Spleen (tissue), 11 donors: ENCODE measurements at regions not wholly inside any gene's neighbourhood (a gene's known extent, or its start where the extent isn't known, plus 50 kb on each side); places are given as distances from the start of the nearest gene placed in this dataset.
"Not testable (repeated sequence)": the region's sequence is repeated elsewhere in the genome, so short reads cannot be mapped to it uniquely, and the experiment has no call there.

Experiments used
- DNase-seq: peaks from one replicate; pipeline ENCODE4 v3.0.0-alpha.2; 2020
- H3K27ac ChIP-seq, 8 donors: fragments of 200-600 bp; sonication (generic) in 7 of 8; 1 replicate in 4 of 8; 2 replicates in 4 of 8; pipeline versions ENCODE4 v1.5.0 to v1.8.0; 2016 to 2021; ENCODE audit warnings: inconsistent platforms in 4 of 8, mild to moderate bottlenecking in 4 of 8, moderate library complexity in 1 of 8
- H3K27me3 ChIP-seq, 7 donors: fragments of 200-600 bp; sonication (generic) in 6 of 7; replicated peaks in 1 of 7; 1 replicate in 4 of 7; 2 replicates in 3 of 7; pipeline versions ENCODE4 v1.5.0 to v1.8.0; 2016 to 2021; ENCODE audit warnings: inconsistent platforms in 3 of 7, mild to moderate bottlenecking in 1 of 7
- H3K36me3 ChIP-seq, 6 donors: fragments of 200-600 bp; sonication (generic) in 5 of 6; 1 replicate in 4 of 6; 2 replicates in 2 of 6; pipeline versions ENCODE4 v1.5.0 to v1.8.0; 2016 to 2021; ENCODE audit warnings: inconsistent platforms in 2 of 6
- H3K4me1 ChIP-seq, 6 donors: fragments of 200-600 bp; sonication (generic) in 5 of 6; 1 replicate in 3 of 6; 2 replicates in 3 of 6; pipeline versions ENCODE4 v1.5.0 to v1.8.0; 2016 to 2021; ENCODE audit warnings: inconsistent platforms in 3 of 6
- H3K4me3 ChIP-seq, 8 donors: fragments of 200-600 bp; sonication (generic) in 7 of 8; 1 replicate in 4 of 8; 2 replicates in 4 of 8; pipeline versions ENCODE4 v1.5.0 to v1.8.0; 2016 to 2021; ENCODE audit warnings: inconsistent platforms in 4 of 8, mild to moderate bottlenecking in 4 of 8, moderate library complexity in 2 of 8
- H3K9me3 ChIP-seq, 8 donors: fragments of 200-600 bp; sonication (generic) in 7 of 8; 1 replicate in 4 of 8; 2 replicates in 4 of 8; pipeline versions ENCODE4 v1.5.0 to v1.8.0; 2016 to 2021; ENCODE audit warnings: inconsistent platforms in 4 of 8
- POLR2A ChIP-seq, 3 donors: fragments of 450-650 bp; IDR thresholded peaks; one replicate each; pipeline ENCODE4 v1.5.1; 2017; ENCODE audit warnings: antibody characterized with exemption in 3 of 3, mild to moderate bottlenecking in 1 of 3
- POLR2AphosphoS5 ChIP-seq, 3 donors: sonication (generic); formaldehyde crosslinking; IDR thresholded peaks; one replicate each; pipeline ENCODE4 v1.5.1; 2017; ENCODE audit warnings: antibody characterized with exemption in 3 of 3
- WGBS, 5 donors: extraction: QIAGEN DNeasy Blood & Tissue Kit in 3 of 5; methylation state at CpG; one replicate each; pipeline versions ENCODE4 v1.1.5 to v1.1.7; 2013 to 2018; 5-methylcytosine and 5-hydroxymethylcytosine counted together
- intact Hi-C: fragments of 100-400 bp; cut with DNase I; formaldehyde crosslinking; loops from one replicate; pipeline ENCODE4 v1.15.0; 2023; ENCODE audit warnings: low total_unique reads
- TF ChIP-seq, protein P1 (sequence below), 11 experiments: fragments of 200-600 bp in 7 of 11; fragments of 450-650 bp in 4 of 11; sonication (generic) in 4 of 11; IDR thresholded peaks in 8 of 11; conservative IDR thresholded peaks in 3 of 11; 1 replicate in 7 of 11; 2 replicates in 4 of 11; pipeline versions ENCODE4 v1.4.0 to v1.8.0; 2016 to 2021; ENCODE audit warnings: antibody characterized with exemption in 11 of 11, inconsistent platforms in 4 of 11, mild to moderate bottlenecking in 1 of 11
- donor health status: healthy with polysubstance abuse.
- donor health status: DM: no; HTN: no; CAD: no; lungs with moderate emphysema.
- donor health status: DM: no; HTN: no; CAD: no.
- donor health status: Bipolar disorder and iron deficiency.
- donor health status: healthy.
- donor health status: DM: no; HTN: no; CAD: no.
- donor health status: DM: yes; HTN: yes; CAD: no.

DNA sequence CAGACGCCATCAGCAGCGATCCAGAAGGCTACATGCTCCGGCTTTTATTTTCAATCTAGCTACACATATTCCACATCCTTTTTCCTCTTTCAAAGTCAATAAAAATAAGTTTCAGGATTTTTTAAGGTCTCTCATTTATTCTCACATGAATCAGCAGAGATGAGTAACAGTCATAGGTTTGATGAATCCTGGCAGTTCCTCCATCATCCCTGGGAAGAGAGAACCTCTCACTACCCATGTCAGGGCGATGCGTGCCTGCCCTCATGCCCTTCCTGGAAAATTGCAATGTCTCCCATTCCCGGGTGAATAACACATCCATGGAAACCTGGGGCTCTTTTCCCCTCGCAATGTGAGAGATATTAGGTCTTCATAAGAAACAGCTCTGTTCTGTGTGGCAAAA lies 301.1 kb upstream of the SMIM21 start:
- Histone ChIP-seq H3K27me3 (peaks cover 0 to 14% (median 4%) of the 10 kb centered on the region in 7 donors), H3K4me1 (no peaks in the 10 kb centered on the region), H3K36me3 (no peaks in the 10 kb centered on the region), H3K9me3 (no peaks in the 10 kb centered on the region), H3K4me3 (no peak overlapping the region), H3K27ac (no peak overlapping the region)
- intact Hi-C loops: no loop called here
- TF ChIP-seq, protein P1, sequence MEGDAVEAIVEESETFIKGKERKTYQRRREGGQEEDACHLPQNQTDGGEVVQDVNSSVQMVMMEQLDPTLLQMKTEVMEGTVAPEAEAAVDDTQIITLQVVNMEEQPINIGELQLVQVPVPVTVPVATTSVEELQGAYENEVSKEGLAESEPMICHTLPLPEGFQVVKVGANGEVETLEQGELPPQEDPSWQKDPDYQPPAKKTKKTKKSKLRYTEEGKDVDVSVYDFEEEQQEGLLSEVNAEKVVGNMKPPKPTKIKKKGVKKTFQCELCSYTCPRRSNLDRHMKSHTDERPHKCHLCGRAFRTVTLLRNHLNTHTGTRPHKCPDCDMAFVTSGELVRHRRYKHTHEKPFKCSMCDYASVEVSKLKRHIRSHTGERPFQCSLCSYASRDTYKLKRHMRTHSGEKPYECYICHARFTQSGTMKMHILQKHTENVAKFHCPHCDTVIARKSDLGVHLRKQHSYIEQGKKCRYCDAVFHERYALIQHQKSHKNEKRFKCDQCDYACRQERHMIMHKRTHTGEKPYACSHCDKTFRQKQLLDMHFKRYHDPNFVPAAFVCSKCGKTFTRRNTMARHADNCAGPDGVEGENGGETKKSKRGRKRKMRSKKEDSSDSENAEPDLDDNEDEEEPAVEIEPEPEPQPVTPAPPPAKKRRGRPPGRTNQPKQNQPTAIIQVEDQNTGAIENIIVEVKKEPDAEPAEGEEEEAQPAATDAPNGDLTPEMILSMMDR (IDR thresholded peaks at IDR 0.05 in 8 of 11, conservative IDR thresholded peaks at IDR 0.05 in 3 of 11): no peak
- no peak for TF ChIP-seq POLR2AphosphoS5 (IDR thresholded peaks at IDR 0.05)
- no peak for TF ChIP-seq POLR2A (IDR thresholded peaks at IDR 0.05)
- DNase-seq: no peak
- 70 to 91% (median 75%) methylated on average over 7 of the region's 7 CpGs for WGBS, 5 donors

DNA sequence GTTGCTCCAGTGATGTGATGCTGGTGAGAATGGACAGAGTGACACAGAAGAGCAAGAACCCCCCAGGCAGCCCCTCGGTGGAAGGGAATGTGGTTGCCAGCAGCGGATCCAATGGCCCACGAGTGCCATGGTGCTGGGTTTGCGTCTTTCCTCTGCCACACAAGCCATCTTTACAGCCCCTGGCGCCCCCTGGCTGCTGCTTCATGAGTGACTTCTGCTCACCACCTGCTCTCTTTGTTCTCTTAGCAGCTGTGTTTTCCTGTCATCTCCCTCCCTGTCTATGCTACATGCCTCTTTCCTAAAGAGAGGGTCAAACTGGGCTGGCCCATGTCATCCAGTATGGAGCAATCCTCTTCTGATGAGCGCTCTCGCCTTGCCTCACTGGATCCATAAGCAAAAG lies 300.0 kb upstream of the SMIM21 start:
- no peaks in the 10 kb centered on the region for H3K4me1 ChIP-seq
- TF ChIP-seq POLR2AphosphoS5 (IDR thresholded peaks at IDR 0.05): no peak
- TF ChIP-seq, protein P1 (IDR thresholded peaks at IDR 0.05 in 8 of 11, conservative IDR thresholded peaks at IDR 0.05 in 3 of 11): peak in 4 of 11 experiments; percentile 20 to 48 (median 25)
- no peak for TF ChIP-seq POLR2A (IDR thresholded peaks at IDR 0.05)
- 56 to 66% (median 58%) methylated on average over 7 of the region's 7 CpGs for WGBS, 5 donors
- intact Hi-C loops: no loop called here
- H3K27me3 ChIP-seq: peaks cover 0 to 14% (median 4%) of the 10 kb centered on the region in 7 donors
- no peak for DNase-seq
- H3K36me3 ChIP-seq: no peaks in the 10 kb centered on the region
- no peak overlapping the region for H3K4me3 ChIP-seq
- H3K9me3 ChIP-seq: no peaks in the 10 kb centered on the region
- no peak overlapping the region for H3K27ac ChIP-seq

DNA sequence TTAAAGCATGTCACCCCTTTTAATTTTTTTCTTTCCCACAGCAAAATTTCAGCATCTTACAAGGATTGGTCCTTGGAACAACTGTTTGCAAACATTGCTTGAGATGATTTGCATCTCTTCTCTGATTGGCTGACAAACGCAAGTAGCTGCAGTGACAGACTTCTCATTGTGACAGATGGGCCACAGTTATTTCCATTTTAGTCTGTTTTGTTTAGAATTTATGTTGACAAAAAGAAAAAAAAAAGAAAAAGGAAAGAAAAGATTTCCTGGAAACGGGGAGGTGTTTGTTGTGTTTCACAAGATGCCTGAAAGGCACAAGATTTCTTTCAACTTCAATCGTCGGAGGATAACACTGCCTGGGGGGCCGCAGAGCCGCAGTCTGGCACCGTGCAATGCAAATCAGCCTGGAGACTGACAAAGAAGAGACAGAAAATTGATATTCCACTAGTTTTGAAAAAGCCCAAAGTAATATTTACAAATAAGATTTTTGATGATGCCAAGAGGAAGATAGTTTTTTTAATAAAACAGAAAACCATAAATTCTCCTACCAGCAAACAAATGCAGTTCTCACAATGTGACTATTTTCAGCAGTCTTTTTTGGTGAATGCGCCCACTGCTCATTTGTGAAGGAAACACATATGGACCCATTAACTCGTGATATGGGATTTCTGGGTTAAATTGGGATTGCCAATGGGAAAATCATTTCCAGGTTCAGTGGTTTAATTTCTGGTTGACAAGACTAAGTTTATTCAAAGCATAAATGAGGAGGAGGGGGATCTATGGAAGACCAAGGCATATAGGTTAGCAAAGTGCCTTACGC lies 296.2 kb upstream of the SMIM21 start:
- WGBS, 5 donors: 74 to 81% (median 78%) methylated on average over 10 of the region's 10 CpGs
- peaks cover 0 to 8% (median 0%) of the 10 kb centered on the region in 8 donors for H3K9me3 ChIP-seq
- no peaks in the 10 kb centered on the region for H3K36me3 ChIP-seq
- H3K4me3 ChIP-seq: no peak overlapping the region
- no peaks in the 10 kb centered on the region for H3K4me1 ChIP-seq
- TF ChIP-seq POLR2AphosphoS5 (IDR thresholded peaks at IDR 0.05): no peak
- no peak for TF ChIP-seq POLR2A (IDR thresholded peaks at IDR 0.05)
- TF ChIP-seq, protein P1 (IDR thresholded peaks at IDR 0.05 in 8 of 11, conservative IDR thresholded peaks at IDR 0.05 in 3 of 11): no peak
- no peak overlapping the region for H3K27ac ChIP-seq
- no peak for DNase-seq
- H3K27me3 ChIP-seq: peaks cover 0 to 10% (median under 1%) of the 10 kb centered on the region in 7 donors
- intact Hi-C loops: no loop called here

DNA sequence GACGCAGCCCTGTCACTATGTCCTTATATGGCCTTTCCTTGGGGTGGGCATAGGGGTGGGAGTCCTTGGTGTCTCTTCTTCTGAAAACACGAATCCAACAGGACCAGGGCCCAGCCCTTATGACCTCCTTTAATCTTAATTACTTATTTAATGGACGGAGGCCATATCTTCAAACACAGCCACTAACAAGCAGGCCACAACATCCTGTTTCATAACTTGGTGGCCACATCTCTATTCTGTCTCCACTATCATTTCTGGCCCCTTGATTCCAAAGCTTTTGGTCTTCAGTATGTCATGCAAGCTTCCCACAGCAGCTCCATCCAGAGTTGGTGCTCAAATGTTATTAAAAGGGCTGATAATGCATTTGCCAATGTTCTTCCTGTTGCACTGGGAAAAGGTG lies 287.3 kb upstream of the SMIM21 start:
- 37 to 77% (median 56%) methylated on average over 3 of the region's 3 CpGs for WGBS, 5 donors
- TF ChIP-seq, protein P1 (IDR thresholded peaks at IDR 0.05 in 8 of 11, conservative IDR thresholded peaks at IDR 0.05 in 3 of 11): no peak
- TF ChIP-seq POLR2AphosphoS5 (IDR thresholded peaks at IDR 0.05) (no peak), POLR2A (IDR thresholded peaks at IDR 0.05) (no peak)
- H3K36me3 ChIP-seq: no peaks in the 10 kb centered on the region
- intact Hi-C loops: no loop called here
- H3K27ac ChIP-seq: no peak overlapping the region
- H3K27me3 ChIP-seq: no peaks in the 10 kb centered on the region
- DNase-seq: no peak
- H3K4me1 ChIP-seq: no peaks in the 10 kb centered on the region
- H3K4me3 ChIP-seq: no peak overlapping the region
- H3K9me3 ChIP-seq: peaks cover 0 to 17% (median 0%) of the 10 kb centered on the region in 8 donors

DNA sequence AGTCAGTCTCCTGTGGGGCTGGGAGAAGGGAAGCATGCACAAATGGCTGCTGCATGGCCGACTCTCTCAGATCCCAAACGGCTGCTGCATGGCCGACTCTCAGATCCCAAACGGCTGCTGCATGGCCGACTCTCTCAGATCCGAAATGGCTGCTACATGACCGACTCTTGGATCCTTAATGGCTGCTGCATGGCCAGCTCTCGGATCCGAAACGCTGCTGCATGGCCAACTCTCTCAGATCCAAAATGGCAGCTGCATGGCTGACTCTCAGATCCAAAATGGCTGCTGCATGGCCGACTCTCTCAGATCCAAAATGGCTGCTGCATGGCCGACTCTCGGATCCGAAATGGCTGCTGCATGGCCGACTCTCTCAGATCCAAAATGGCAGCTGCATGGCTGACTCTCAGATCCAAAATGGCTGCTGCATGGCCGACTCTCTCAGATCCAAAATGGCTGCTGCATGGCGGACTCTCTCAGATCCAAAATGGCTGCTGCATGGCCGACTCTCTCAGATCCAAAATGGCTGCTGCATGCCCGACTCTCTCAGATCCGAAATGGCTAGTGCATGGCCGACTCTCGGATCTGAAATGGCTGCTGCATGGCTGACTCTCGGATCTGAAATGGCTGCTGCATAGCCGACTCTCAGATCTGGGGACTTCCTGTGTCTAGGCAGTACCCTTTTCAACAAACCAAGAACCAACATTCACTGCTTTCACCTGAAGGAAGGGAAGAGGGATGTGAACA lies 284.8 kb upstream of the SMIM21 start:
- H3K4me1 ChIP-seq, H3K36me3 ChIP-seq, H3K27me3 ChIP-seq, H3K9me3 ChIP-seq, intact Hi-C loops, H3K27ac ChIP-seq, H3K4me3 ChIP-seq, DNase-seq: not testable (repeated sequence)
- 89 to 93% (median 91%) methylated on average over 23 to 24 of the region's 24 CpGs for WGBS, 5 donors
